ENCODE measurements at regions not wholly inside any gene's neighbourhood (a gene's known extent, or its start where the extent isn't known, plus 50 kb on each side); places are given as distances from the start of the nearest gene placed in this dataset.

DNA sequence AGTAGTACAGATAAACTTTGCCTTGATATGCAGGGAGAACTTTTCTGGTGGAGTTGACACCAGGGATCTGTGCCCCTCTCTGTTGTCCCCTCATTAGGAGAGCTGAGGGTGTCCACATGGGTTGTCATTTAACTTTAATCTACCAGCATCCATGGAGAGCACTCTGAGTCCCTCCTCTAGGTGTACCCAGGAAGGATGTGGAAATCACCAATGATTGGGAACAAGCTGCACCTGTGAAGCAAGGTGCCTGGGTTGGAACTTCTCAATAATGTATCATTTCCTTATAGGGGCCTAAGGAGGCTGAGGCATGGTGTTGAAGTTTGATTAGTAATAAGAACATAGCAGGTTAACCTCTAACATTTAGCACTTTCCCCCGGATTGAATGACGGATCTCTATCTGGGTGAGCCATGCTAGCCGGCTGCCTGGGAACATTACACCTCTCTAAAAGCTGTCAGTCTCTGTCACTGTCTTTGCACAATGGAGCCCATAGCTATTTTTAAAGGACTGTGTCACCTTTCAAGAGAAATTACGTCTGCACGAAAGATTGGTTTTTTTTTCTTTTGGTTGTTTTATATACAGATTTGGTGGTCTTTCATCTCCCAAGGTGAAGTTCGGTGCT, 239.3 kb downstream of the MAF start (continued):
- TF ChIP-seq POLR2AphosphoS5 (IDR thresholded peaks at IDR 0.05; ENCODE audit: low read depth) (no peak), REST (IDR thresholded peaks at IDR 0.05; ENCODE audit: unreplicated experiment) (no peak), EZH2phosphoT487 (IDR thresholded peaks at IDR 0.05; ENCODE audit: unreplicated experiment) (no peak), CREB1 (CRISPR knock-in tag; IDR thresholded peaks at IDR 0.05; ENCODE audit: low read depth) (no peak), NANOG (IDR thresholded peaks at IDR 0.05; ENCODE audit: borderline replicate concordance) (no peak), ETS1 (IDR thresholded peaks at IDR 0.05) (no peak), STAT1 (IDR thresholded peaks at IDR 0.05; ENCODE audit: unreplicated experiment) (no peak), ZNF114 (CRISPR knock-in tag; IDR thresholded peaks at IDR 0.05) (no peak), CTCF (conservative IDR thresholded peaks at IDR 0.05; ENCODE audit: low read depth in 2 of 2) (no peak)

GRCh38 chr16:79360267-79360666, 240.3 kb downstream of the MAF start:
- Histone ChIP-seq H3K4me3 (no peak overlapping the region), H3K27ac (ENCODE audit: low read depth) (no peak overlapping the region), H3K4me2 (no peak overlapping the region), H3F3A (replicated peaks; ENCODE audit: low read depth) (no peaks in the 10 kb centered on the region), H3K9me2 (ENCODE audit: insufficient read depth) (peaks cover 14% of the 10 kb centered on the region), H3K36me3 (ENCODE audit: insufficient read depth) (no peaks in the 10 kb centered on the region), H2AFZ (no peak overlapping the region), H3K79me2 (replicated peaks; ENCODE audit: insufficient read depth) (no peaks in the 10 kb centered on the region), H3K27me3 (ENCODE audit: insufficient read depth) (no peaks in the 10 kb centered on the region), H3K4me1 (ENCODE audit: insufficient read depth) (no peaks in the 10 kb centered on the region), H4K20me1 (replicated peaks; ENCODE audit: insufficient read depth) (no peaks in the 10 kb centered on the region)
- H3K27ac Mint-ChIP-seq: no peak overlapping the region
- no peak overlapping the region for H3K4me3 Mint-ChIP-seq
- DNase-seq (ENCODE audit: low spot score): no peak
- TF ChIP-seq CTCF (conservative IDR thresholded peaks at IDR 0.05; ENCODE audit: low read depth in 2 of 2) (no peak), ETS1 (IDR thresholded peaks at IDR 0.05) (no peak), ZNF114 (CRISPR knock-in tag; IDR thresholded peaks at IDR 0.05) (no peak), STAT1 (IDR thresholded peaks at IDR 0.05; ENCODE audit: unreplicated experiment) (no peak), EZH2phosphoT487 (IDR thresholded peaks at IDR 0.05; ENCODE audit: unreplicated experiment) (no peak)
- H3K27me3 Mint-ChIP-seq (ENCODE audit: insufficient read depth, low read depth, poor library complexity): peaks cover 3% of the 10 kb centered on the region
- no peaks in the 10 kb centered on the region; the same call in 2 of the 3 replicates for H3K9me3 Mint-ChIP-seq
- peaks cover 5% of the 10 kb centered on the region; the same call in 2 of the 3 replicates for H3K4me1 Mint-ChIP-seq
- no peak for ATAC-seq
- H3K36me3 Mint-ChIP-seq (ENCODE audit: low read depth): no peaks in the 10 kb centered on the region
